Immature natural killer cell (primary cell): ENCODE measurements at regions not wholly inside any gene's neighbourhood (a gene's known extent, or its start where the extent isn't known, plus 50 kb on each side); places are given as distances from the start of the nearest gene placed in this dataset.
"Not testable (repeated sequence)": the region's sequence is repeated elsewhere in the genome, so short reads cannot be mapped to it uniquely, and the experiment has no call there.

Source experiments
- DNase-seq, 3 donors: peaks; one replicate each; pipeline ENCODE4 v3.0.0; 2022; ENCODE audit warnings: mixed read lengths in 1 of 3
- H3K27ac Mint-ChIP-seq, 6 donors: one replicate each; pipeline ENCODE4 v1.8.0; 2020; ENCODE audit warnings: mixed read lengths in 6 of 6, mild to moderate bottlenecking in 5 of 6, inconsistent platforms in 4 of 6, moderate library complexity in 3 of 6
- H3K27me3 Mint-ChIP-seq, 3 donors: one replicate each; pipeline ENCODE4 v1.8.0; 2020 to 2021; ENCODE audit warnings: low read depth in 3 of 3, mild to moderate bottlenecking in 3 of 3, mixed read lengths in 3 of 3, moderate library complexity in 3 of 3, inconsistent platforms in 1 of 3
- H3K36me3 Mint-ChIP-seq, 3 donors: one replicate each; pipeline ENCODE4 v1.8.0; 2020; ENCODE audit warnings: mixed read lengths in 3 of 3, inconsistent platforms in 2 of 3, mild to moderate bottlenecking in 2 of 3
- H3K4me1 Mint-ChIP-seq, 2 donors: one replicate each; pipeline ENCODE4 v1.8.0; 2020; ENCODE audit warnings: inconsistent platforms in 2 of 2, mild to moderate bottlenecking in 2 of 2, mixed read lengths in 2 of 2, moderate library complexity in 1 of 2
- H3K4me3 Mint-ChIP-seq, 5 donors: one replicate each; pipeline ENCODE4 v1.8.0; 2020; ENCODE audit warnings: mild to moderate bottlenecking in 5 of 5, mixed read lengths in 5 of 5, inconsistent platforms in 3 of 5, moderate library complexity in 3 of 5
- H3K9me3 Mint-ChIP-seq, 6 donors: one replicate each; pipeline ENCODE4 v1.8.0; 2020; ENCODE audit warnings: mild to moderate bottlenecking in 6 of 6, mixed read lengths in 6 of 6, inconsistent platforms in 4 of 6, moderate library complexity in 3 of 6

DNA sequence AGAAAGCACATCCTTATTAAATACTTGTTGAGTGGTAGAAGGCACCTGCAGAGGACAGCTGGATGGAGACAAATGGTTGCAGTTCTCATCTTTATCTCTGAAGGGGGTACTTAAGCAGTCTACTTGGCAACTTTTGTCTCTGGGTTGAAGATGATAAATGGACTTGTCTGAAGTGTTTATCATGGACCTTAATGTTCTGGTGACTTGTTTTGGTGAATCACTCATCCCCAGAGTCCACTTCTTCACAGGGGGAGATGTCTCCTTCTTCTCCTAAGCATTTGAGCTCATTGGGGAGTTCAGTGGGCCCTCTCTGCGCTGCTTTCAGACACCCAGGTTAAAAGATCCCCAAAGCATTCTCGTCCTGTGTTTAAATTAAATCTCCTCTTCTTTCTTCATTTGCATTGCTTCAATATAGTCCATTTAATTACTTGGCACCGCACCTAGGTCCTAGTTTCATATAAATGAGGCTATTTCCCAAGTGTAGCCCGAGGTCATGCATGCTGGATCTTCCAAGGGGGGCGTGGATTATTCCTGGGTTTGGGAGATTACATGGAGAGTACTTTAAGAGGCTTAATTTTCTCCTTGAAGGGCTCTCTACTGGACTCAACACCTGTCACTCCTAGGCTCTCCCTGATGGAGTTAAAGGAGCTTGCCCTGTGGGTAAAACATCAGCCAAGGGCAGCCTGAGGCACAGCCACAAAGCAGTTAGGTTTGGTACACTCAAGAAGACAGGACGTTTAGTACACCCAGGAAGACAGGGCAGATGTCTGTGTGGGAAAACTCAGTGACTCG lies 239.3 kb upstream of the C2CD4B start:
- peaks cover 3 to 11% (median 5%) of the 10 kb centered on the region in 3 donors for H3K27me3 Mint-ChIP-seq
- no peaks in the 10 kb centered on the region for H3K36me3 Mint-ChIP-seq
- peaks cover 0 to 6% (median 0%) of the 10 kb centered on the region in 6 donors for H3K9me3 Mint-ChIP-seq
- no peak overlapping the region for H3K27ac Mint-ChIP-seq
- H3K4me1 Mint-ChIP-seq = no peaks in the 10 kb centered on the region
- H3K4me3 Mint-ChIP-seq = no peak overlapping the region
- DNase-seq = no peak

DNA sequence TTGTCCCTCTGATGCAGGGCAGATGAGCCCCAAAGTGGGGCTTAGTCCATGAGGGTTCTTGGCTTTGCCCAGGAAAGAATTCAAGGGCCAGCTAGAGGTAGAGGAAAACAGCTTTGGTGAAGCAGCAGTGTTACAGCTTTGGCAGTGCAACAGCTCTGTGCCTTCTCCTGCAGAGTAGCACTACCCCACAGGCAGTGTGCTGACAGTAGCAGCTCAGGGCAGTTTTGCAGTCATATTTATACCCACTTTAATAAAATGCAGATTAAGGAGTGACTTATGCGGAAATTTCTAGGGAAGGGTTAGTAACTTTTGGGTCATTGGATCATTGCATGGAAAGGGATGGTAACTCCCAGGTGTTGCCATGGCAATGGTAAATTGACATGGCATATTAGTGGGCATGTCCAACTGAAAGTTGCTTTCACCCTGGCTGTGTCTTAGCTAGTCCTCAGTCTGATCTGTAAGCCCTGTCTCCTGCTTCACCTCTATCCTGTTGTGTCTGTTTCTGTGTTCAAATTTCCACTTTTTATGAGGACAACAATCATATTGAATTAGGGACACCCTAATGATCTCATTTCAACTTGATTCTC lies 241.3 kb upstream of the C2CD4B start:
- Mint-ChIP-seq H3K27me3 (peaks cover 3 to 16% (median 5%) of the 10 kb centered on the region in 3 donors), H3K27ac (no peak overlapping the region), H3K4me3 (no peak overlapping the region), H3K36me3 (no peaks in the 10 kb centered on the region), H3K9me3 (no peaks in the 10 kb centered on the region), H3K4me1 (no peaks in the 10 kb centered on the region)
- no peak for DNase-seq

DNA sequence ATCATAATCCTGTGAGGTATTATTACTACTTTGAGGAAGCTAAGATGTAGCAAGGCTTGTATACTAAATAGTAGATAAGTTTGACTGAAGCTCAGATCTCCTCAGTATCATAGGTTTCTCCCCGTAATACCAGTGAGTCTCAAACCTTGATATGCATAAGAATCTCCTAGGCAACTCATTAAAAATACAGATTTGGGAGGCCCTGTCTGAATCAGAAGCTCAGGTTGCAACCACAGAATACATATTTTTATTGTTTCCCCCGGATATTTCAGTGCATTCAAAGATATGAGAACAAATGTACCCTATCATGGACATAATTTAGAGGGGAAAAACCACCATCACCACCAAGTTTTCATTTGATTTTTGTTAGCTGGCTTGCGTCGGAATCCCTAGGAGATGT lies 242.1 kb upstream of the C2CD4B start:
- DNase-seq = no peak
- Mint-ChIP-seq H3K27me3 (peaks cover 1 to 16% (median 4%) of the 10 kb centered on the region in 3 donors), H3K4me1 (no peaks in the 10 kb centered on the region), H3K36me3 (no peaks in the 10 kb centered on the region), H3K9me3 (no peaks in the 10 kb centered on the region), H3K27ac (no peak overlapping the region), H3K4me3 (no peak overlapping the region)

DNA sequence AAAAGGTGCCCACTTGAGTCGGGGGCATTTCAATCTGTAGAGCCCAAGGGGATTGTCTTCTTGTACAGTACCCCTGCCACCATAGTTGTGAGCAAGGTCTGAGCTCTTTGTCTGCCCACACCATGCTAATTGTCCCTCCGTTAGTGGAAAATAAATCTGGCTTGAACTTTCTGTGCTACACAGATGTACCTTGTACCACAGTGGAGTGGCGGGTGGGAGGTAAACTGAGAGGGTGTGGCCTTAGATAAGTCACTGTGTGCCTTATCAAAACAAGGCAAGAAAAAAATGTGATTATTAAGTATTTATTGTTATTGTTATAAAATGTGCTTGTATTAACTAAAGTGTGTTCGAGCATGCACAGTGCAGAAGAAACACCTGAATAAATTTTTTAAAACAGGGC lies 242.9 kb upstream of the C2CD4B start:
- H3K4me1 Mint-ChIP-seq = no peaks in the 10 kb centered on the region
- DNase-seq = no peak
- no peak overlapping the region for H3K27ac Mint-ChIP-seq
- H3K27me3 Mint-ChIP-seq = peaks cover 0 to 10% (median 2%) of the 10 kb centered on the region in 3 donors
- no peaks in the 10 kb centered on the region for H3K9me3 Mint-ChIP-seq
- no peaks in the 10 kb centered on the region for H3K36me3 Mint-ChIP-seq
- no peak overlapping the region for H3K4me3 Mint-ChIP-seq

DNA sequence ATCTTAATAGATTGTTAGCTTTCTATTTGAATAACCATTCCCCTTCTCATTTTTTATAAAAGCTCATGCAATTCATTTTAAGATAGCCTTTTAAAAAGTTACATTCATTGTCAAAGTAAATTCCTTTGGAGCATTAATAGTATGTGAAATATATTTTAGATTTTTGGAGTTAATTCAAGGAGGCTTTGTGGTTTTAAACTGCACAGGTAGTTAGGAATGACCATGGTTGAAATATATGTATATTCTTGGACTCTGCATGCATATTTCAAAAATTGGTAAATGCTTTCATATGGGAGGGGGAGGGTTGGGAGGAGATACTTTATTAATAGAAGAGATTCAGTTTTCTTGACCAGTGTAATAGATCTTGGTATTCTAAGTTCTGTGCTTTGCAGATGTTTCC lies 244.4 kb upstream of the C2CD4B start:
- Mint-ChIP-seq H3K4me3 (no peak overlapping the region), H3K27me3 (peaks cover 0 to 8% (median 2%) of the 10 kb centered on the region in 3 donors), H3K4me1 (no peaks in the 10 kb centered on the region), H3K9me3 (no peaks in the 10 kb centered on the region), H3K36me3 (no peaks in the 10 kb centered on the region), H3K27ac (no peak overlapping the region)
- no peak for DNase-seq

DNA sequence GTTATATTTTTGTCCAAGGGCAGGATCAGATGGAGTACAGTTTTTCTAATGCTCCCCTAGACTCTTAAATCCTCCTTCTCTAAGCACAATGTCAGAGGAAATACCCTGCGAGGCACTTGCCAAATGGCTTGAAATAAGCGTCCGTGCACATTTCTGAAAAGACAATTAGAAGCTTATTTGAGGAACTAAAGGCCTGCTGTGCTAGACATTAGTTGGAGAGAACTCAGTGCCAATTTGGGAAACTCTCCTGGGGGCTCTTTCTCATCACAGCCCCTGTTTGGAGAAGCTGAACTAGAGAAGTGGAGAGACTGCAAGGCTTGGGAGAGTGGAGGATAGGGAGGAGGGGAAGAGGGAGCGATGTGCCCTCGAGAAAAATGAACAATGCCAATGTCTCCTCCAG lies 247.6 kb upstream of the C2CD4B start:
- Mint-ChIP-seq H3K4me1 (no peaks in the 10 kb centered on the region), H3K27ac (no peak overlapping the region), H3K9me3 (no peaks in the 10 kb centered on the region), H3K4me3 (no peak overlapping the region), H3K36me3 (no peaks in the 10 kb centered on the region), H3K27me3 (peaks cover 0 to 5% (median 0%) of the 10 kb centered on the region in 3 donors)
- no peak for DNase-seq

DNA sequence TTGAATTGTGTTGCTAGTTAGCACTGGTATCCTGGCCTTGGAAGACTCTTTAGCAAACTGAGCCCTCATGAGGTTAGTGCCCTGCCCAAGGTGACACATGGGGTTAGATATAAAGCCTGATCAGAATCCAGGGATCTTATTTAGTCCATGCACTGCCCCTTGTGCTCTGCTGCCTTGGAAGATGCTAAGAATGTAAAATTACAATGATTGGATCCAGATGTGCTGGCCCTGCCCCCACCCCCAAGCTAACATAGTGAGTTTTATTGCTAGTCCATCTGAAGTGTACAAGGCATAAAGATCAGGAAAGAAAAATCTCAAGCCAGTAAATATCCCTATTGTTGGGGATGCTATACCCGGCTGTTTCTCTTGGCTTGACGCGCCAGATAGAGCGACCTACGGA lies 248.1 kb upstream of the C2CD4B start:
- Mint-ChIP-seq H3K36me3 (no peaks in the 10 kb centered on the region), H3K27ac (no peak overlapping the region), H3K27me3 (peaks cover 0 to 7% (median 1%) of the 10 kb centered on the region in 3 donors), H3K4me3 (no peak overlapping the region), H3K9me3 (no peaks in the 10 kb centered on the region), H3K4me1 (no peaks in the 10 kb centered on the region)
- no peak for DNase-seq

DNA sequence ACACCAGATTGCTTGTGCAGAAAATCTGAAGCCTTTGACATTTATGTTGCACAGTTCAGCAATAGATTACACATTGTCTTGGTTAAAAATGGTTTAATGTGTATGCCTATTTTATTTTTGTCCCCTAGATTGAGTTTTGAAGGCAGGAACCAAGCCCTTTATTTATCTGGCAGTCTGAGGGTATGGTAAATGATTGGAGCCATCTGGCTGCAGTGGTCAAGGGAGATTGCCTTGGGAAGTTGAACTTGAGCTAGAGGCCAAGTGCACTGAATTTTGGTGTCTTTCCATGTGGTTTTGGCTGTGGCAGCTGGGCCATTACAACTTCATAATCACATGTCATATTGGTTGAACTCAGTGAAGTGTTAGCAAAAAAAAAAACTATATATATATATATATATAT lies 248.7 kb upstream of the C2CD4B start:
- H3K36me3 Mint-ChIP-seq = no peaks in the 10 kb centered on the region
- H3K4me1 Mint-ChIP-seq = no peaks in the 10 kb centered on the region
- peaks cover 0 to 10% (median 1%) of the 10 kb centered on the region in 3 donors for H3K27me3 Mint-ChIP-seq
- H3K27ac Mint-ChIP-seq = no peak overlapping the region
- no peaks in the 10 kb centered on the region for H3K9me3 Mint-ChIP-seq
- DNase-seq = no peak
- no peak overlapping the region for H3K4me3 Mint-ChIP-seq

DNA sequence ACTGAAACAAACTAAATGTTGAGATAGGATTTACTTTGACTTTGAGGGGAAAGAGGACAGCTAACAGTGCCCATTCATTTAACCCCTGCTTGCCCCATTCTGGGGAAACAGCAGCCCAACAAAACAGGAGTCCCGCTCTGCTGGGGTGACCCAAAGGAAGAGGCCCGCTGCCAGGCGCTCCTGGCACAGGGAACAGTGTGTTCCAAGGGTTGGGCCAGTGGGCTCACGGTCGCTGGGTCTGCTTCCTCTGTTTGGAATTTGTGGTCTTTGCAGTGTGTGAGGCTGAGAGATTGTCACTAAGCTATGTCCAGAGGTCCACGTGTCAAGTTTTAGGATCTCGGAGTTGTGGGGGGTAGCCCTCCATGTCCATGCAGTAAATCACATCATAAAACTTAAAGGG lies 250.4 kb upstream of the C2CD4B start:
- no peaks in the 10 kb centered on the region for H3K4me1 Mint-ChIP-seq
- no peaks in the 10 kb centered on the region for H3K9me3 Mint-ChIP-seq
- no peak for DNase-seq
- no peaks in the 10 kb centered on the region for H3K36me3 Mint-ChIP-seq
- H3K27me3 Mint-ChIP-seq = peaks cover 0 to 9% (median 1%) of the 10 kb centered on the region in 3 donors
- H3K4me3 Mint-ChIP-seq = no peak overlapping the region
- no peak overlapping the region for H3K27ac Mint-ChIP-seq

DNA sequence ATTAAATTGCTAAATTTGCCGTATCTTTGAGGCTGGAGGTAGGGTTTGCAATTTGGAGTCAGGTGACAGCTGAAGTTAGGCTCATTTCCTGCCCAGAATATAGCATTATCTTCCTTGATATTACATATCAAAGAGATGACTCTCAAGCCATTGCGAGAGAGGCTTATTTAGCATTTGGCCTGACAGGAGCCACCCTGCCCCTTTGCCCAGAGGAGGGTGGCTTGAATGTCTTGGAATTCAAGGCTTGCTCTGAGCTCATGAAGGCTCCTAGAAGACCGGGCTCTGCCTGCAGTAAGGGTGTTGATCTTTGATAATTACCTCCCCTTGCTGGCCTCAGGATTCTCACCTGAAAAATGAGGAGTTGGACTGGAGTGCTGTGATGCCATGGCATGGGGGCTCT lies 251.4 kb upstream of the C2CD4B start:
- Mint-ChIP-seq H3K9me3 (no peaks in the 10 kb centered on the region), H3K36me3 (no peaks in the 10 kb centered on the region), H3K4me1 (no peaks in the 10 kb centered on the region), H3K4me3 (no peak overlapping the region), H3K27ac (no peak overlapping the region), H3K27me3 (peaks cover 0 to 5% (median 1%) of the 10 kb centered on the region in 3 donors)
- no peak for DNase-seq

DNA sequence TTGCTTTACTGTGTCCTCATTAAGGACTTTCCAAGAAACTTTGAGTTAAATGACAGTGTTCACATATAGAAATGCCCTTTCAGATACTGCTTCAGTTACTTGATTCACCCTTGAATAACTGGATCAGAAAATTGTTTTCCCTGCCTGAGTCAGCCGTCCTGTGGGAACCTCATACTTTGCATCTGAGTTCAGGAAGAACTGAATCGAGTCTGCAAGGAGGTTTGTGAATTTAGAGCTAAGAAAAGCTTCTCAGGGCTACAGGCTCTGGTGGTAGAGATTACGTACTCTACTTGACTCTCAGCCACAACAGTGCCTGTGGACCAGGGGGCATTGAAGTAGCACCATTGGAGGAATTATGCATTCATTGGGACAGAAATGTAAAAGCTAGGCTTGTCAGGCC lies 252.4 kb upstream of the C2CD4B start:
- Mint-ChIP-seq H3K4me3 (no peak overlapping the region), H3K36me3 (no peaks in the 10 kb centered on the region), H3K9me3 (no peaks in the 10 kb centered on the region), H3K4me1 (no peaks in the 10 kb centered on the region), H3K27me3 (peaks cover 0 to 5% (median 1%) of the 10 kb centered on the region in 3 donors), H3K27ac (no peak overlapping the region)
- DNase-seq = no peak

DNA sequence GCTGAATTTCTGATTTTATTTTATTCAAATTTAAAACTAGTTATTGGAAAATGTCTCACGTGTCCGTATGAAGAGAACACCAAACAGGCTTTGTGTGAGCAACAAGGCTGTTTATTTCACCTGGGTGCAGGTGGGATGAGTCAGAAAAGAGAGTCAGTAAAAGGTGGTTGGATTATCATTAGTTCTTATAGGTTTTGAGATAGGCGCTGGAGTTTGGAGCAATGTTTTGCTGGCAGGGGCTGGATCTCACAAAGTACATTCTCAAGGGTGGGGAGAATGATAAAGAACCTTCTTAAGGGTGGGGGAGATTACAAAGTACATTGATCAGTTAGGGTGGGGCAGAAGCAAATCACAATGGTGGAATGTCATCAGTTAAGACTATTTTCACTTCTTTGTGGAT lies 253.4 kb upstream of the C2CD4B start:
- H3K36me3 Mint-ChIP-seq, DNase-seq, H3K9me3 Mint-ChIP-seq, H3K27ac Mint-ChIP-seq, H3K4me3 Mint-ChIP-seq, H3K27me3 Mint-ChIP-seq, H3K4me1 Mint-ChIP-seq: not testable (repeated sequence)

DNA sequence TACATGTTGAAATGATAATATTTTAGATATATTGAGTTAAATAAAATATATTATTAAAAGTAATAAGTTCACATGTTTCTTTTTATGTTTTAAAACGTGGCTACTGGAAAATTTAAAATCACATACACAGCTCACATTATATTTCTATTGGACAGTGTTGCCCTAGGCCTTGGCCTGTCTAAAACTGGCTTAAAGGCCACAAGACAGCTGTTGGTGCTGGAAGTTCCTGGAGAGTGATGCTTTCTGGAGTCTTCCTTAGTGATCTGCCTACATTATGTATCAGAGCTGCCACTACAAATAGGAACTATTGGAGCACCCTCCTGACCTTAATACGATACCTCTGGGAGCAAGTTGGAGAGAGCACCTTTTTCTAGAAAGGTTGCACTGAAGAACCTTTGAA lies 254.1 kb upstream of the C2CD4B start:
- Mint-ChIP-seq H3K36me3 (no peaks in the 10 kb centered on the region), H3K27me3 (peaks cover 0 to 7% (median 1%) of the 10 kb centered on the region in 3 donors), H3K4me3 (no peak overlapping the region), H3K27ac (no peak overlapping the region), H3K9me3 (no peaks in the 10 kb centered on the region), H3K4me1 (no peaks in the 10 kb centered on the region)
- DNase-seq = no peak

DNA sequence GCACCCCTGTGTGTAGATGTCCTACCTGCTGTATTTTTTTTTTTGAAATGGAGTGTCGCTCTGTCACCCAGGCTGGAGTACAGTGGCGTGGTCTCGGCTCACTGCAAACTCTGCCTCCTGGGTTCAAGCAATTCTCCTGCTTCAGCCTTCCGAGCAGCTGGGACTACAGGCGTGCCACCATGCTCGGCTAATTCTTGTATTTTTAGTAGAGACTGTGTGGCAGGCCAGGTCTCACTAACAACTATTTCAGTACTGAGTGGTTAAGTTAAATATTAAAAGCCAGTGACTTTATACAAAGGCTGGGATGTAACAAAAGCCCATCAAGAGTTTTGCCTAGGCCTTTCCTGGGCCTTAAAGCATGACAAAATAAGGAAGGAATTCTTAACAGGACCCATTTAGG lies 255.3 kb upstream of the C2CD4B start:
- H3K4me3 Mint-ChIP-seq, H3K27me3 Mint-ChIP-seq, DNase-seq, H3K36me3 Mint-ChIP-seq, H3K27ac Mint-ChIP-seq, H3K4me1 Mint-ChIP-seq, H3K9me3 Mint-ChIP-seq: not testable (repeated sequence)

DNA sequence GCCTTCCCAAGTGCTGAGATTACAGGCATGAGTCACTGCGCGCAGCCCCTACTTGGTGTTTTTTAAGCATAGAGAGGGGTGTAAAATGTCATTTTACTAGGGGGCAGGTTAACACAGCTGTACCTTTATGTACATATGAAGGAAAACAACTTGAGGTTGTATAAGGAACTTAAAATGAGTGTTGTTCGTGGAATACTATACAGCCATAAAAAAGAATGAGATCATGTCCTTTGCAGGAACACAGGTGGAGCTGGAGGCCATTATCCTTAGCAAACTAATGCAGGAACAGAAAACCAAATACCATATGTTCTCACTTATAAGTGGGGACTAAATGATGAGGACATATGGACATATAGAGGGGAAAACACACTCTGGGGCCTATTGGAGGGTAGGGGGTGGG lies 256.2 kb upstream of the C2CD4B start:
- no peaks in the 10 kb centered on the region for H3K4me1 Mint-ChIP-seq
- H3K27me3 Mint-ChIP-seq = peaks cover 0 to 7% (median 1%) of the 10 kb centered on the region in 3 donors
- H3K9me3 Mint-ChIP-seq = no peaks in the 10 kb centered on the region
- no peaks in the 10 kb centered on the region for H3K36me3 Mint-ChIP-seq
- H3K27ac Mint-ChIP-seq = no peak overlapping the region
- no peak overlapping the region for H3K4me3 Mint-ChIP-seq
- DNase-seq = no peak
